SK-MEL-5 (cell line): ENCODE measurements at regions not wholly inside any gene's neighbourhood (a gene's known extent, or its start where the extent isn't known, plus 50 kb on each side); places are given as distances from the start of the nearest gene placed in this dataset.

ENCODE experiments used
- DNase-seq: peaks from one replicate; pipeline ENCODE4 v3.0.0-alpha.2; 2016; ENCODE audit warnings: low read depth, low spot score
- in situ Hi-C: cut with HindIII; loops from 2 replicates; pipeline ENCODE4 v1.10.0; 2016; ENCODE audit warnings: low sequenced_read_pairs, high pct_unique_total_duplicates, low pct_unique_long_range_greater_than_20kb

- in situ Hi-C loops: no loop called here
- DNase-seq: no peak
Observed at GRCh38 chr2:147390475-147390874, 454.4 kb upstream of the ACVR2A start.

DNA sequence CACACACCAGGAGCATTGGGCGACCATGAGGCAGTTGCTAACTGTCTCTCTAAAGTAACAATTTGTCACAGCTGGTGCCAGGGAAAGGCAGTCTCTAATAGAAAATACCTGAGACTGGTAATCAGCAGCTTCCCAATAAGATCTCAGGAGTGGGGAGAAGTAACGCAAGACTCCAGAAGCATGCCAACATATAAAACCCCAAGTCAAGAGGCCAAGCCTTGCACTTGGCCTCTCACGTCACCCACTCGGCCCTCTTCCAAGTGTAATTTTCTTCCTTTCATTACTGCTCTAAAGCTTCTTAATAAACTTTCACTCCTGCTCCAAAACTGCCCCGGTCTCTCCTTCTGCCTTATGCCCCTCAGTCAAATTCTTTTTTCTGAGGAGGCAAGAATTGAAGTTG is 455.6 kb upstream of the ACVR2A start:
- in situ Hi-C loops: no loop called here
- DNase-seq: no peak

DNA sequence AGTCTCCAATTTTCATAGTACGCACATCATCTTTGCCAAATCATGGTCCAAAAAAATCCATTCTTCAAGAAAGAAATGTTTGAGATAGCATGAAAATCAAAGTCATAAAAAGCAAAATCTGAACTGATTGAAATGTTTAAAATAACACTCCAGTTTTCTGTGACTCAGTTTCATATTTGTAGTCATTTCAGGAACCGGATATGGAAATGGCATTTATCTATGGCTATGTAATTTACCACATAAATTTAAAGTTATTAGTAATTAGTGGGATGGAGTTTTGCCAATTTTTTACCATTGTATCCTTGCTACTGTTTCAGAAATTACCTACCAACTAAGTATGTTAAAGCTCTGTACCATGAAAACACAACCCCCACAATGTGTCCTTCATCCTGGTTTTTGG is 456.6 kb upstream of the ACVR2A start:
- DNase-seq: no peak
- in situ Hi-C loops: no loop called here

DNA sequence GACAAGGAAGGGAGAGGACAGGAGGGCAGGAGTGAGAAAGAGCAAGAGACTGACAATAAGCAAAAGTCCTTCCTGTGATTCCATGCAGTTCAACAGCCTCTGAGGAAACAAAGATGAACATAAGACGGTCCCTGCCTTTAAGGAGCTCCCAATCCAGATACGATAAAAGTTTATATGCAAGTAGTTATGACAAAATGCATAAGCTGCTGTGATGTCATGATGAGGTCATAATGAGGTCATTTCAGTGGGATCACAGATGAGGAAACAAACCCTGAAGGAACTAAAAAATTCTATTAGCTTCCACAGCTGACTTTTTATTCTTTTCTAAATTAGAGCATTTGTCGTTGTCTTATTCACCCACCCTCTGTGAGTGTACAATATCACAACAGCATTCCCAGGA is 458.5 kb upstream of the ACVR2A start:
- DNase-seq: no peak
- in situ Hi-C loops: no loop called here

DNA sequence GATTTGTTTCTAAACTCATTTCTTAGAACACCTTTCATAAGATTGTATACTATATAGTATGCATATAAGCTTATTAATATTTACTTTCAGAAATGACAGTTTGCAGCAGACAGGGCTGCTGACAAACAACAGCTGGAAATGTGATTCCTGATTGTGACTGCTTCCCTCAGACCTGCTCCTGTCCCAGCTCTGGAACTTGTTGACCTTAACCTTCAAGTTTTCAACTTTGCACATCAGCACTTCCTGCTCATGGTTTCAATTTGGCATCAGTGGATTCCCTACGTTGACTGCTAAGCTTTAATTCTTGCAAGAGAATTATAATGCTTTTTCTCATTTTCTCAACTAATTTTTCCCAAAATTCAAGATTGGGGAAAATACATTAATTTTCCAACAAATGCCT is 459.2 kb upstream of the ACVR2A start:
- in situ Hi-C loops: no loop called here

DNA sequence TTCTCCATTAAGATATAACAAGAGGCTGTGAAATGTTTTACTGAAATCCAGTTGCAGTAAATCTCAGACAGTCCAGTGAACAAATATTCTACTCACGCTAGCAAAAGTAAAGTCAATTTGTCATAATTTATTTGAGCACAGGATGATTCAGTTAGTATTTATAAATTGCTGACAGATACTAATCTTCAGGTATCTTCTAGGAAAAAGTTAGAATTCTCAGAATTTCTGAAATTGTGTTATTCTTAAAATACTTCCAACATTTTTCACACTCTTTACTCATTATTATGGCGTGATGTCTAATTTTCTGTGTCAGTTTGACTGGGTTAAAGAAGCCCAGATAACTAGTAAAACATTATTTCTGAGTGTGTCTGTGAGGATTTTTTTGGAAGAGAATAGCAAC is 460.2 kb upstream of the ACVR2A start:
- in situ Hi-C loops: no loop called here
- no peak for DNase-seq

More for the DNA sequence above, 459.2 kb upstream of the ACVR2A start:
- no peak for DNase-seq

DNA sequence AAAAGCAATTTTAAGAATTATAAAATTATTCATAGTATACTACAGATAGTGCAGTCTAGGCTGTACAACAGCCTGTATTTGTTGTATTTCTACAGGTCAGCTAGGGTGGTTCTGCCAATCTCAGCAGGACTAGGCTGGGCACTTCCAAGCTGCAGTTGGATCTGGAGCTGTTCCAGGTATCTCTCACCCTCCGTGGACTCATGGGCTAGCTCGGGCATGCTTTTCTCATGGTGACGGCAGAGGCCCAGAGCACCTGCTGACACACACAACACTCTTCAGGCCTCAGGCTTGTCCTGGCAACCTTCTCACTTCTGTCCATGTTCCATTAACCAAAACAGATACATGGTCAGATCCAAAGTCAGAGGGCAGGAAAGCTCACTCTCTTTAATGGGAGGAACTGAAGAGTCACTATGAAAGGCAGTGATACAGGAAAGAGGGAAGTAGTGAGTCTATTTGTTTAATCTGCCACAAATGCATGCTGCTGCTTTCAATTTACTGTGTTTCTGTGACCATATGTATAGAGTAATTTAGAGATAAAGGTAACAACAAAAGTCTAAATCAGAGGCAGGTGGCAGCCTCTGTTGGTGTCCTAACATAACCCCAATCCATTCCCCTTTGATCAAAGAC is 462.4 kb upstream of the ACVR2A start:
- in situ Hi-C loops: no loop called here
- no peak for DNase-seq

- DNase-seq: no peak
- in situ Hi-C loops: no loop called here
Observed at GRCh38 chr2:147378403-147378802, 466.4 kb upstream of the ACVR2A start.

GRCh38 chr2:147375073-147375472 is 469.8 kb upstream of the ACVR2A start:
- in situ Hi-C loops: no loop called here
- no peak for DNase-seq

GRCh38 chr2:147374423-147374811 is 470.4 kb upstream of the ACVR2A start:
- in situ Hi-C loops: no loop called here

DNA sequence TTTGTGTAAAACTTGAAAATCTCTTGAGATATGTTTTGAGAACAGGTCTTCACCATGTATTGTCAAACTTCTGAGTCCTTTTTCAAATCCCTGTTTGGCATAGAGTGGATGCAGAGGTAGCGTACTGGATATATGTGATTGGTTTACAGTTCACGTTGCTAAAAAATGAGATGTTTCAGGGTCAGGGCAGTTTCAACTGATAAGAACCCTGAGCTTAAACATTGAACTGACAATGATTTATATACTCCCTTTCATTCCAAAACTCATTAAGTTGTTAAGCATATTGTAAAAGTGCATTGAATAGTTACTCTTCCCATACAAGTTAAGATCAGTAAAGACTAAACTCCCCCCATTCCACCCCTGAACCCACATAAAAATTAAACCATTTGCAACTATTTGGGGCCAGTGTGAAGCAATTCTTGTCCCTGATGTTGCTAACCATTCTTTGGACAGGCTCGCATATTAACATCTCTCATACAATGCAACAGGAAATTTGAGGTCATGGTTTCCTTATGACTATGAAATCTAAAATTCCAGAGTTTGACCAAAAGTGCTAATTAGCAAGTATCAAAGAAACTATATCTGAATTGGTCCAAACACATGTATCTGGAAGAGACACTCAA is 470.9 kb upstream of the ACVR2A start:
- no peak for DNase-seq
- in situ Hi-C loops: no loop called here

More at GRCh38 chr2:147374423-147374811, 470.4 kb upstream of the ACVR2A start:
- no peak for DNase-seq

DNA sequence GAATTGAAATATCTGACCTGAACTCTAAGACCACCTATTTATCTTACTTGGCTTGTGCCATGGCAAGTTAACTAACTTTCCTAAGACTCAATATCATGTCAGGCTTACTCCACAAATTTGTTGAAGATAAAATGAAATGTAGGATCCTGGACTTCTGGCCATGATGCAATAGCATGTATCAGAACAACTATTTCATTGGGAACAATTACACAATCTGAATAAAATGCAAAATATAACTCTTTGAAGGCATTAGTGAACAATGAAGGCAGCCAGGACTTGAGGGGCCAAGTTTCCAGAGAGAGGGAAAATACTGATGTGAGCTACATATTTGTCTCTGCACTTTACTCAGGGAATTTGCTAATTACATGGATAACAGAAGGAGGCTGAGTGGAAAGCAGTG is 476.5 kb upstream of the ACVR2A start:
- no peak for DNase-seq
- in situ Hi-C loops: no loop called here

DNA sequence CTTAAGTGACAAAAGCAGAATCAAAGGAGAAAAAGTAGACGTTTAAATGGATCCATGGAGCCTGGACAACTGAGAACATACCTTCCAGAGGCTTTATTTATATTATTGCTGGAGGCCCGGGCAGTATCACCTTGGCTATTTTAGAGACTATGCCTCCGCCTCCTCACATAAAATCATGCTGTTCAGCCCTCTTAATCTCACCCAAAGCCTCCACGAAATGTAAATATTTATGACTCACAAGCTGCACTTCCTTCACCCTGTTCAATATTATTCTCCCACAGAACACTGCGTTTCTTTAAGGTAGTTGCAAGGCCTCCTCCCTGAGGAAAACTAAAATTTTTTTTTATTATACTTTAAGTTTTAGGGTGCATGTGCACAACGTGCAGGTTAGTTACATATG is 478.6 kb upstream of the ACVR2A start:
- DNase-seq: no peak
- in situ Hi-C loops: no loop called here

GRCh38 chr2:147365622-147366021 is 479.2 kb upstream of the ACVR2A start:
- in situ Hi-C loops: no loop called here
- DNase-seq: no peak

DNA sequence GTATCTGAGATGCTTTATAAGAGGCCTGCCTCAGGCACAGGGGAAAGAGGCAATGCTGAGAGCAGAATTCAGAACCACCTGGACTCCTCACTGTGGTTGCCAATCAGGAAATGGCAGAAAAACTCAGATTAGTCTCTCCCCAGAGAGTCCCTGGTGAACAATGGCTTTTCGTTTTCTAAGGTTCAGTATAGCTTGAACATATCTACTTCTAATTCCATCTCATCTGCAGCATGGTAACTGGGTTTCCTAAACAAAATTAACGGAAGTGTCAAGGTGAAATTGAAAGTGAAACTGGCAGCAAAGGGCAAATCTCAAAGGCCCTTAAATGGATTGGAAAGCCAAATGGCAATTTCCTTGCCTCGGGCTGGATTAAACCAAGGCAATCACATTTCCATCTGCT is 480.2 kb upstream of the ACVR2A start:
- in situ Hi-C loops: no loop called here
- DNase-seq: no peak

DNA sequence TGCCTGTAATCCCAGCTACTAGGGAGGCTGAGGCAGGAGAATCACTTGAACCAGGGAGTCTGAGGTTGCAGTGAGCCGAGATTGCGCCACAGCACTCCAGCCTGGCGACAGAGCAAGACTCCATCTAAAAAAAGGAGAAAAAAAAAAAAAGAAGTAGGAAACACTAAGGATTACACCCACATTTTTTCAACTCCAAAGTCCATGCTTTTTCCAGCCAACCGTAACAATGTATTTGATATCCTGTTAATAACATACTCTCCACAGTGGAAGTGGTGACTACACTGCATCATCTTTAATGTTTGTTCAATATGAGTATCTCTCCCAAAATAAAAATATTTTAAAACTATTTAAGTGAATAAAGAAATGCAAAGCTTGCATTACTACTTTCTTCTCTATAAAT is 481.6 kb upstream of the ACVR2A start:
- DNase-seq: no peak
- in situ Hi-C loops: no loop called here

DNA sequence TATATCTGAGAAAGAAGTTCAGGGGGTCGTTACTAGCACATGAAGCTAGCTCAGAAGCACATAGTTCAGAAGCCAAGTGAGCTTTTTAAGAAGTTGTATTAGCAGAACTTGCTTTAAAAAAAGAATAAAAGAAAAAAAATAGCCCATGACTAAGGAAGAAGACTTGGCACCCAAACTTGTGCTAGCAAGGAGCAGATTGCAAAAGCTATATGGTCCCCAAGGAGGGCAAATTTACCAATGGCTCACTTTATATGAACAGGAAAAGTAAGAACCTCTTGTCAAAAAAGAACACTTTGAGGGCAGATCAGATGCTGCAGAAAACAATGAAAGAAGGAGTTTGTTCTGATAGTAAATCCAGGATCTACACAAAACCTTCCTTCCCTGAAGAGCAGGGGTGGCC is 486.5 kb upstream of the ACVR2A start:
- no peak for DNase-seq
- in situ Hi-C loops: no loop called here

DNA sequence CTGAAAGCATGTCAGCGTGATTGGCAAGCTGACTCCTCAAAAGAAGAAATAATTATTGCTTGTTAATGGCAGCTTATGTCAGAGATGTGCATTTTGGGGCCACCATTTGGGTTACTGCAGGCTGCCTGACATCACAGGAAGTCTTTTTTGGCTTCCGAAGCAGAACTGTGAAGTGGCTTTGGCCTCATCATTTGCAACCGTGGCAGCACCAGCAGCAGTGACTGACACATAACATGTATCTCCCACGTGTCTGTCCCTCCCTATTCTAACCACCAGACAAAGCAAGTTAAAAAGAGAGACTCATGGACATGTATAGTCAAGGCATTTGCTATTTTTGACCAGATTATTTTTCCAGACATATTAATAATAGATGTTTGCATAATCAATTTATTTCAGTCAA is 488.7 kb upstream of the ACVR2A start:
- DNase-seq: no peak
- in situ Hi-C loops: no loop called here

- no peak for DNase-seq
- in situ Hi-C loops: no loop called here
Observed at GRCh38 chr2:147355706-147356105, 489.1 kb upstream of the ACVR2A start.

DNA sequence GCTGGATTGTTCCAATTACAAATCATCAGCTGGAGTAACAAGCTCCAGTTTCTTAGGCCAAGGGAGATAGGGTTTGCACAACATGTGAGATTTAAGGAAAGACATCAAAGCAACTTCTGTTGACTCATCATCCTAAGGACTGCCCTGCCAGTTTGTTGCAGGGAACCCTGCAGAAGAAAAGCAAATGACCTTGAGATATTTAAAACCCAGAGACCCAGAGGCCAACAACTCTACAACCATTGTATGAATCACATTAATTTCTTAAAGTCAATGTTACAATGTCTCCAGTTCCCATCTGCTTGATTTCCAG is 491.8 kb upstream of the ACVR2A start:
- no peak for DNase-seq
- in situ Hi-C loops: no loop called here
